AG09309 (cell line): ENCODE measurements at regions not wholly inside any gene's neighbourhood (a gene's known extent, or its start where the extent isn't known, plus 50 kb on each side); places are given as distances from the start of the nearest gene placed in this dataset.

Experiments used
- DNase-seq: peaks from one replicate; pipeline ENCODE4 v3.0.0-alpha.2; 2010; ENCODE audit warnings: low read depth
- H3K4me3 ChIP-seq: 2 replicates; pipeline ENCODE4 v1.5.1; 2011; ENCODE audit warnings: mild to moderate bottlenecking, low read depth, low read length, moderate library complexity; ENCODE audit not compliant: control insufficient read depth
- TF ChIP-seq, protein P1 (sequence below): IDR thresholded peaks from 2 replicates; pipeline ENCODE4 v1.5.1; 2011; ENCODE audit warnings: mild to moderate bottlenecking, low read depth, low read length, inconsistent platforms; ENCODE audit not compliant: insufficient read depth, control insufficient read depth; ENCODE audit errors: missing control alignments

DNA sequence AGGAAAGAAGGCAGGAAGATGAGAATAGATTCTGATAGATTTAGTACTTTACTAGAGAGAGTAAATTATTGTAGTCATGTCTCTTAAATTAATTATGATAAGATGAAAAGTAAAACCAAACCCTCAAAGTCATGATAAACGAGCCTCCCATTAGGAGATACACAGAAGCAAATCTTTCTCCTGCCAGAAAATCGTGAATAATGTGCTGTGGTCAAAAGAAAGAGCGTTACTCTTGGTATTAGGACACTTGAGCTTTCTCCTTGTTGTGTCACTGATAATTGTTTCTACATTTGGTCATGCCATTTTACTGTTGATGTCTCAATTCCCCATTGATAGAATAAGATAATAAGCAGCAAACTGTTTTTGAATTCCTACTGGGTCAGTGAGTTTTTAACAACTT, 562.8 kb upstream of the TLE4 start:
- no peak overlapping the region for H3K4me3 ChIP-seq
- TF ChIP-seq, protein P1, sequence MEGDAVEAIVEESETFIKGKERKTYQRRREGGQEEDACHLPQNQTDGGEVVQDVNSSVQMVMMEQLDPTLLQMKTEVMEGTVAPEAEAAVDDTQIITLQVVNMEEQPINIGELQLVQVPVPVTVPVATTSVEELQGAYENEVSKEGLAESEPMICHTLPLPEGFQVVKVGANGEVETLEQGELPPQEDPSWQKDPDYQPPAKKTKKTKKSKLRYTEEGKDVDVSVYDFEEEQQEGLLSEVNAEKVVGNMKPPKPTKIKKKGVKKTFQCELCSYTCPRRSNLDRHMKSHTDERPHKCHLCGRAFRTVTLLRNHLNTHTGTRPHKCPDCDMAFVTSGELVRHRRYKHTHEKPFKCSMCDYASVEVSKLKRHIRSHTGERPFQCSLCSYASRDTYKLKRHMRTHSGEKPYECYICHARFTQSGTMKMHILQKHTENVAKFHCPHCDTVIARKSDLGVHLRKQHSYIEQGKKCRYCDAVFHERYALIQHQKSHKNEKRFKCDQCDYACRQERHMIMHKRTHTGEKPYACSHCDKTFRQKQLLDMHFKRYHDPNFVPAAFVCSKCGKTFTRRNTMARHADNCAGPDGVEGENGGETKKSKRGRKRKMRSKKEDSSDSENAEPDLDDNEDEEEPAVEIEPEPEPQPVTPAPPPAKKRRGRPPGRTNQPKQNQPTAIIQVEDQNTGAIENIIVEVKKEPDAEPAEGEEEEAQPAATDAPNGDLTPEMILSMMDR, result no peak
- no peak for DNase-seq

DNA sequence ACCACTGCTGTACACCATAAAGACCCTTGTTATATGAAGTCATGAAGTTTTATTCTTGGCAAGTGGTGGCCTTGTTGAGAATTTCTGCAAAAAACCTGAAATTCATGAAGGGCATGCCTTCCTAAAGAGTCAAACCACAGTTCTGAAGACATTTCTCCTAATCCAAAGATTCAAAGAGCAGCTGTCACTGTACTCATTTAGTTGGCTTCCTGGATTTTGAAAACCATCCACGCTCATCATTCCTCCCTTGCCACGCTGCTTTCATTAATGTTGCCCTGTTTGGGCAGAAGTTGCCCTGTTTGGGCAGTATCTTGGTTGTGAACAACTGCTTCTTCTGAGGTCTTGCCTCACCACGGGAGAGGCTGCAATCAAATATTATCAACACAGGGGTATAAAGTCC, 560.3 kb upstream of the TLE4 start:
- no peak overlapping the region for H3K4me3 ChIP-seq
- TF ChIP-seq, protein P1, result no peak
- DNase-seq, result no peak

DNA sequence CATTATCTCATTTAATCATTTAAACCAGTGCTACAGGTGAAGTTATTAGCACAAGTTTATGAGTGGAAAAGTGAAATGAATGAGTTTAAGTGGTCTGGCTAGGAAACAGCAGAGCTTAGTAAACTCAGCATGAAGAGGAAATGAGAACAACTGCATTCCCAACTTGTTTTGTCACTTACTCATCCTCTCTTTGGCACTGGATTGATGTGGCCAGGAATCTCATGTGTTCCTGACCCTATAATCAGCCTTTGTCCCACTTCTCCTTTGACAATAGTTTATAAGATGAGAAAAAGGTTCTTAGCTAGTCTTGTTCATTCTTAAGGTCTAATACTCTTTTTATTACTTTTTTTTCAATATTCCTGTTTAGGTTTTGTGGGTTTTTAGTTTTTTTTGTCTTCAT, 559.2 kb upstream of the TLE4 start:
- TF ChIP-seq, protein P1, result no peak
- DNase-seq, result peak; percentile 29

DNA sequence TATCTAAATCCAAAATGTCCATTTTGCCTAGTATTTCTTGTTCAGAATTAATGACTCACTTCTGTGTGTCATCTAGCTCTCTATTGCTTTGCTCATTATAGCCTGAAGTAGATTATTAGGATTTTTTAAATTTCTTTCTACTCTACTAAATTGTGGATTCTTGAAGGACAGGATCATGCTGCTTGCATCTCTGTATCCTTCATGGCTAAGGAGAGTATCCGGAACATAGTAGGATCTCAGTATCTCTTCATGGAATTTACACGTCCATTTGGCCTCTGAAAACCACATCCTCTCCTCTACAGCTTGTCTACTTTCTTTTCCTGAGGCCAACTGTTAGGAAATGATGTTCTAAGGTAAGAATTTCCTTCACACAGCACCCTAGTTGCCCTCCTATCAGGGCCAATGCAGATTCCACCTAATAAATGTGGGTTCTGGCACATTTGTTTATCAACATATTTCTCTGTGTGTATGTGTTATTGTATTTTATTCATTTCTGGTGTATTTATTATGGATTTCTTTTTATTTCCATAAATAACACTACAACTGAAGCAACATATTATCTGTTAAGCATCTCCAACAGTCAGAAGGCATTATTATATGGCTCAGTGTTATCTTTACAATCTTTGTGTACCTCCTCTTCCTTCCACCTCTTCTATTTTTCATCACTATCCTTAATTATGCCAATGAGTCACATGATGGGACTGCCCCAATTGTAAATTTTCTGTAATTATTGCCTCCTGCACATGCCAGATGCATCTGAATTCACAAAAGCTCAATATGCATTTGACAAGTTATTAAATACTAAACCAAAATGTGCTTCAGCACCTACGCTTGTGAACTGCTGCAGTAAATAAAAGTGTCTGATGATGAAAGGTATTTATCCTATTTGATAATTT, 557.8 kb upstream of the TLE4 start:
- TF ChIP-seq, protein P1, result no peak
- H3K4me3 ChIP-seq, result no peak overlapping the region
- peak; percentile 13 for DNase-seq

More for the DNA sequence above, 559.2 kb upstream of the TLE4 start:
- no peak overlapping the region for H3K4me3 ChIP-seq

DNA sequence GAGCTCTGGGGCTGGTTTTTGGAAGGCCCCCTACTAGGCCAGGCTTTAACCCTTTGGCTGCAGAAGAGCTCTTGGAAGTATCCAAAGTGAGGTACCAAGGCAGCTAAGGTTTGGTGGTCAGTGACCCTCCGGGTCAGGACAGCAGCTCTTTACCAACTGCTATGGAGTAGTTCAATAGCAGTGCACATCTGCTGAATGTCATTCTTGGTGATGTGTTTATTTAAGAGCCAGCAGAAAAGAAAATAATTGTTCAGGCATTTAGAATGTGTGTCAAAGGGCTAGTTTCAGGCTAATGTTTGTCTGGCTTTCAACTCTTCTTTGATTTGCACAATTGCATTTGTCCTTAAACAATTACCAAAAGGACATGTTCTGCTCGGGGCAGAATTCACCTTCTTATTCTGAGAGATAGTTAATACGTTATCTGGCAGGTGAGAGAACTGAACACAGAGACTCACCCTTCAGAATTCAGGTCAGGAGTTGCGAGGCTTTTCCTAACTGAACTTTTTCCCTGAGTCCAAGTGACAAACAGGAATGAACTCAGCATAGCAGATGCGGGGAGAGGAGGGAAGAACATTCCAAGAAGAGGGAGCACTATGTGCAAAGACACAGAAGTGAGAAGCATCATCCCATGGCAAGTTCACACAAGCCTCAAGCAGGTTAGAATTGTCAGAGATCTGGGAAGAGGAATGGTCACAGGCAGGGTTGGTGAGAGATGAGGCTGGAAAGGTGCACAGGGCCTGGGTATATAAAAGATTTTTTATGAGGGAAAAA, 556.7 kb upstream of the TLE4 start:
- TF ChIP-seq, protein P1, result no peak
- no peak for DNase-seq

DNA sequence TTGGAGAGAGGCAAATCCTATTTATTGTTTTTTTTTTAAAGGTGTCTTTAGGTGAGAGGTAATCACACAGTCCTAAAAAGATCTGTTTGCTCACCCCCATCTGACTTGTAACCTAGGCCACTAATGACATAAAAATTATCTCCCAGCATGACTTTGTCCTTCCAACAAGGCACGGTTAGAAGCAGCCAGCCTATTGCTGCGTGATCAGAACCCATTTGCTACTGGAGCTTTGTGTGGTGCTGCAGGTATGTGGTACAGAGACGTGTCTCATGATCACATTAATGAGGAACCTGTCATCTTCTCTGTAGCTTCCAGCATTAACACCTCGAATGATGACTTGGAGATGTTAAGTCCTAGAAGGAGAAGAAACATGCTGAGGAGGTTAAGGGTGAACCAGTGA, 555.8 kb upstream of the TLE4 start:
- TF ChIP-seq, protein P1, result no peak
- DNase-seq, result no peak
- H3K4me3 ChIP-seq, result no peak overlapping the region

More for the DNA sequence above, 556.7 kb upstream of the TLE4 start:
- no peak overlapping the region for H3K4me3 ChIP-seq
